ENCODE measurements at regions not wholly inside any gene's neighbourhood (a gene's known extent, or its start where the extent isn't known, plus 50 kb on each side); places are given as distances from the start of the nearest gene placed in this dataset.
"Not testable (repeated sequence)": the region's sequence is repeated elsewhere in the genome, so short reads cannot be mapped to it uniquely, and the experiment has no call there.

- no peak for DNase-seq (ENCODE audit: extremely low read depth, low read depth)
These were observed 105.2 kb downstream of the OLFM1 start for GRCh38 chr9:135192686-135193085.

- not testable (repeated sequence) for DNase-seq (ENCODE audit: extremely low read depth, low read depth)
These were observed 108.5 kb downstream of the OLFM1 start for GRCh38 chr9:135195975-135196374.

DNA sequence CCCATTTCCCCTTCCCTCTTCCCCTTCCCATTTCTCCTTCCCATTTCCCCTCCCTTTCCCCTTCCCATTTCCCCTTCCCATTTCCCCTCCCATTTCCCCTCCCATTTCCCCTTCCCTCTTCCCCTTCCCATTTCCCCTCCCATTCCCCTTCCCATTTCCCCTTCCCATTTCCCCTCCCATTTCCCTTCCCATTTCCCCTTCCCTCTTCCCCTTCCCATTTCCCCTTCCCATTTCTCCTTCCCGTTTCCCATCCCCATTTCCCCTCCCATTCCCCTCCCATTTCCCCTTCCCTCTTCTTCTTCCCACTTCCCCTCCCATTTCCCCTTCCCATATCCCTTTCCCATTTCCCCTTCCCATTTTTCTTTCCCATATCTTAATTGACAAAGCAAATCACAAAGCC, 109.0 kb downstream of the OLFM1 start:
- no peak for DNase-seq (ENCODE audit: extremely low read depth, low read depth)

GRCh38 chr9:135198144-135198543, 110.7 kb downstream of the OLFM1 start:
- DNase-seq (ENCODE audit: extremely low read depth, low read depth): no peak

GRCh38 chr9:135198586-135199285, 111.3 kb downstream of the OLFM1 start:
- DNase-seq (ENCODE audit: extremely low read depth, low read depth): no peak

DNA sequence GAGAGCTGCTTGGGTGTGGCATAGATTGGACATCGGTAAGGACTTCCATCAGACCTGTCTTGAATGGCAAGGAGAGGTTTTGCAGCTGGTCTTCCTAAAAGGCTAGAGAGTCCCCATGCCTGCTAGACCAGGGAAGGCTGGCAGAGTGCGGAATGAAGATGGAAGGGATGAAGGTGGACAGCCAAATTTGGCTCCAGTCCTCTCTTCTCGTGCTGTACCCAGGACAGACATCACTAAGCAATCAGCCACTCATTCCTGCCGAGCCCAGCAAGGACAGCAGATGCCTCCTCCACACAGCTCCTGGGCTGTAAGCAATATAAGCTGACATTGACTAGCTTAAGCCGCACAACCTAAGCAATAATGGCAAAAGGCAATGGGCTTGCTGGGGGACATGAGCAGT, 112.0 kb downstream of the OLFM1 start:
- DNase-seq (ENCODE audit: extremely low read depth, low read depth): no peak

DNA sequence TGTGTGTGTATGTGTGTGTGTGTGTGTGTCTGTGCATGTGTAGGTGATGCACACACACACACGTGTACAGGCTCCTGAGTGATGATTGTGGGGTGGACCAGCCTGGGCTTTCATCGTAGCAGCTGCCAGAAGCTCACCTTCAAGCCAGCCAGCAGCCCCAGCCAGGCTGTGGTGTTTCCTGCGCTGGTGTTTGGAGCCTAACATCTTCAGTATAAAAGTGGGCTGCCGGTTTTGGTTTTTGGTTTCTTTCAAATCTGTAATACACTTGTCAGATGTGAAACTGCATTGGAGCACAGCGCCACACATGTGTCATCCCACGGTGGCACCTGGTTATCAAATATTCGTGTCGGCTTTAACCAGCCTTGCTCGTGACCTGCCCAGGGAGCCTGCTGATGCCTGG, 114.2 kb downstream of the OLFM1 start:
- DNase-seq (ENCODE audit: extremely low read depth, low read depth): no peak

DNA sequence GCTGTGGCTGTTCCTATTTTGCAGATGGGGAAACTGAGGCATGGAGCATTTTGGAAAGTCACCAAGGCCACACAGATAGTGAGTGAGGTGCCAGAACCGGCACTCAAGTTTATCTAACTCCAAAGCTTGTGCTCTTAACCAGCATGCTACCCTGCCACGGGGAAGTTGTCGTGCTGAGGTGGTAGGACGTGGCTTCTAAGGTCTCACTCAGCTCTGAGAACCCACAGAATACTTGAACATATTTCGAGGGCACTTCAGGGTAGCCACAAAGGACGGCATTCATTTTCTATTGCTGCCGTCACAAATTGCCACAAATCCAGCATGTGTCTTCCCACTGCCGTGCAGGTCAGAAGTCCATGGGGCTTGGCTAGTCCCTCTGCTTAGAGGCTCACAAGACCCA, 116.7 kb downstream of the OLFM1 start:
- no peak for DNase-seq (ENCODE audit: extremely low read depth, low read depth)

DNA sequence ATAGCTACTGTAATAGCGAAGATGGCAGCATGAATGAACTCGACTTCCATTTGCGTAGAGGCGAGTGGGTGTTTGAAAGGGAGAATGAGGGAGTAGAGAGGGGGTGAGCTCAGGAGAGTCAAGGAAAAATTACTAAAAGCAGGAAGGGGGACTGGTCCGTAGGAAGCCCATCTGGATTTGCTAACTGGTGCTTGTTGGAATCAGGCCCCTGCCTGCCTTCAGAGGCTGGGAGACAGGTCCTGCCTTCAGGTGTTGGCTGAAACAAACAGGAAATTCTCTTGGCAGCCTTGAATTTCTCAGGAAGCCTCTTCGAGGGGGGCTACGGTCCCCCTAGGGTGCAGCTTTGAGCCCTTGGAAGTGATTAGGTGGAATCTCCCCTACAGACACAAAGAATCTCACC, 121.7 kb downstream of the OLFM1 start:
- DNase-seq (ENCODE audit: extremely low read depth, low read depth): no peak

DNA sequence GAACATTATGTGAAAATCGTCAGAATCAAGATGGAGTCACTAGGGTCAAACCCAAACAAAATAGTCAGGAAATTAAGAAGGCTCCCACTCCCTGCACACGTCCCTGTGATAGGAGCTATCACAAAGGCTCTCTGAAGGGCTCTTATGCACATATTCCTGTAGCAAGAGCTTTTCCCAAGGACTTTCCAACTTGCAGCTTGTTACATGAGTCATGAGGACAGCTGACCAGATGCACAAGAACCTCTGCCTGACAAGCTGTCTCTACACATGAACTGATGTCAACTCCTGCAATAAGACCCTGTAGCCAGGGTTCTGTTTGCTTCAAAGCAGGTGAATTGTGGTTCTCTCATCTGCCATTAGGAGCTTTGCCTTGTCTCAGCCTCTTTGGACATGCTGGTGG, 122.4 kb downstream of the OLFM1 start:
- DNase-seq (ENCODE audit: extremely low read depth, low read depth): no peak

DNA sequence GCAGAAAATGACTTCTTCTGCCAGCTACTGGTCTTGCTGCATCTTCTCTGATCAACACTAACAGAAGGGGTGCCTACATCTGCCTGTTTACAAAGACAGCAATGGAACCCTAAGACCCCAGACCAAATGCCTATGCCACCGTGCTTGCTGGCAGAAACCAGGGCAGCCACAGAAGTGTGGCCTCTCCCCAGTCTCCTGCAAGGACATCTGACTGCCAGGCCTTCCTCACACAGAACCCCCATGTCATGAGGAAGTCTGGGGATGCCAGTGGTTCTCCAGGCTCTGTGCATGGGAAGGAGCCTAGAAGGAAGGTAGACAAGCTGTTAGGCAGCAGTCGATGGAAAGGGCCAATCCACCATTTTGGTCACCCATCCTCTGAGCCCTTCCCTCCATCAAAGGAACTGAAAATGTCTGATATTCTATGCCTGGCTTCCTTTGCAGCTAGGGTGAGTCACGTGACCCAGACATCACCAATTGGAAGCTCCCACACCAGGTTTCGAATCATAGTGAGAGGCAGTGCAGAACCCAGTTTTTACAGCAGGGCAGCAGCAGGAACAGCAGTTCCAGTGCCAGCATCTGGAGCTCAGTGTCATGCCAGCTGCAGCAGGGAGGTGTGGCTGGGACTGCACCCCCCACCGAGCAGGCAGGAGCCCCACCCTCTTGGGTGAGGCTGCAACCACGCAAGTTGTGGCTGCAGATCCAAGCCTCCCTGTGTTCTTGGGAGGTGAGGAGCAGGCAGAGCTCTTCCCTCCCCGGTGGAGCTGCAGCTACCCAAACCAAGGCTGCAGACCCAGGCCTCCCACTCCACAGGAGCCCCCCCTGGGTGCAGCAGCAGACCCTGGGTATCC, 123.4 kb downstream of the OLFM1 start:
- no peak for DNase-seq (ENCODE audit: extremely low read depth, low read depth)

DNA sequence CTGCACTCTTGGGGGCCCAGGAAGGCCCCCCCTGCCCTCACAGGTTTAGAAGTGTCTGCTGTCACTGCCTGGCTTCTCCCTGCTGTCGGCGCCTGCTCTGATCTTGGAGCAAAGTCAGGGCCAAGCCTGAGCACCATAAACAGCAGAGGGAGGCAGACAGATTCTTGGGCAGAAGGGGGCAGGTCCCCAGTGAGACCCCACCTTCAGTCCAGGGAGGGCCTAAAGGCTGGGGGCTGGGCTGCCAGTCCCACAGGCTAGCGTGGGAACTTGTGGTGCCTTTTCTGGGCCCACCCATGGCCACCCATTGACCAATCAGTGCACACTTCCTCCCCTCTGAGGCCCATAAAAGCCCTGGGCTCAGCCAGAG, 124.0 kb downstream of the OLFM1 start:
- no peak for DNase-seq (ENCODE audit: extremely low read depth, low read depth)

GRCh38 chr9:135212961-135213360, 125.5 kb downstream of the OLFM1 start:
- DNase-seq (ENCODE audit: extremely low read depth, low read depth): no peak

GRCh38 chr9:135213566-135213965, 126.1 kb downstream of the OLFM1 start:
- no peak for DNase-seq (ENCODE audit: extremely low read depth, low read depth)

DNA sequence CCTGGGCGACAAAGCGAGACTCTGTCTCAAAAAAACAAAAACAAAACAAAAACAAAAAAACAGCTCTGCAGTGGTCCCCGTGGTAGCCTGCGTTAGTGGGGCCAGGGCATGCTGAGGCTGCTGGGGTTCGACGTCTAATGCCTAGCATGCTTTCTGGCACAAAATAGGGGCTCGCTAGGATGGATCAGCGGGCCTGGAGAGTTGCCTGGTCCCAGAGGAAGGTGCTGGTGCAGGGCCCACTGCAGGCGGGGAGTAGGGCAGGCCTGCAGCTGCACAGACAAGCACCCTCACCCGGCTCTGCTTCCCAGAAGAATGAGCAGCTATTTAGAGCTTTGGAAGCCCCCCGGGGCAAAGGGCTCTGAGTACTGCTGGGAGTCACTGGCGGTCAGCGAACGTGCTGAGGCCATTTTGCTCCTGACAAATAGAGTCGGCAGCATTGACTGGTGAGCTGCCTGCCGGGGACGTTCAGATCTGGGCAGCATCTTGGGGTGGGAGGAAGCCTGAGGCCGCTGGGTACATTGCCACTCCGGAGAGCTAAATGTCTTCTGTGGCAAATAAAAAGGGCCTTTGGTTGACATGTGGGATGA, 126.7 kb downstream of the OLFM1 start:
- DNase-seq (ENCODE audit: extremely low read depth, low read depth): no peak

DNA sequence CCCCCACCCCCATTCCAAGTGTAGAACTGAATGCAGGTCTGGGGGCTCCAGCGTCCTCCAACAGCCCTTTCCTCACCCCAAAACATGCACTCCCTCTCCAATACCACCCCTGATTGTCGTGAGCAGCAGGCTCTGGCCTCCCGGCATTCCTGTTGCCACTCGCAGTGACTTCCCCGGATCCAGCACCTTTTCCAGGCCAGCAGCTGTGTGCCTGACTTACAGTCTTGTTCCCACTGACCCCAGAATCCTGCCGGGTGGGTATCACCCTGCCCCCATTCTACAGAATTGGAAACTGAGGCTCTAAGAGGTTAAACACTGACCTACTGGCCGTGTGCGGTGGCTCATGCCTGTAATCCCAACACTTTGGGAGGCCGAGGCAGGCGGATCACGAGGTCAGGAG, 127.2 kb downstream of the OLFM1 start:
- DNase-seq (ENCODE audit: extremely low read depth, low read depth): no peak

GRCh38 chr9:135215571-135216161, 128.2 kb downstream of the OLFM1 start:
- DNase-seq (ENCODE audit: extremely low read depth, low read depth): no peak

GRCh38 chr9:135216236-135216635, 128.8 kb downstream of the OLFM1 start:
- no peak for DNase-seq (ENCODE audit: extremely low read depth, low read depth)

- DNase-seq (ENCODE audit: extremely low read depth, low read depth): no peak
These were observed 129.4 kb downstream of the OLFM1 start for GRCh38 chr9:135216791-135217441.

DNA sequence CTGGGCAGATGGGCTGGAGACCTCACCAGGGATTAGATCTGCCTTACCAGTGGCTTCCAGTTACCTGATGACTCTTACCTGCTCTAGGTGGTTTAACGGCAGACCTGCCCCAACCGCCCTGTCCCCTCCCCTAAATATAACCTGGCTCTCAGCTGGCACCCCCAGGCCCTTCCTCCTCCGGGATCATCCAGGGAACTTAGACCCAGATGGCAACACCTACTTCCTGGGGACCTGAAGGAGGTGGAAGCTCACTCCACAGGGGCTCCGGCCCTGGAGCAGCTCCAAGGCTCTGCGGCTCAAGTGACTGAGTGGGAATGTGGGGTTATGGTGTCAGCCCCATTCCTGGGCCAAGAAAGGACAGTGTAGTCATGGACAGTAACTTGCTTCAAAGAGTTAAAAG, 130.4 kb downstream of the OLFM1 start:
- DNase-seq (ENCODE audit: extremely low read depth, low read depth): no peak
